HEK293 (cell line): ENCODE measurements at regions not wholly inside any gene's neighbourhood (a gene's known extent, or its start where the extent isn't known, plus 50 kb on each side); places are given as distances from the start of the nearest gene placed in this dataset.

Experiments
- CTCF ChIA-PET: fragments of 350-600 bp; formaldehyde crosslinking; extraction: SDS; loops from one replicate; lab custom pipeline; 2021; ENCODE audit warnings: antibody characterized with exemption; lab: Yijun Ruan, JAX
- POLR2A ChIA-PET: fragments of 300-600 bp; formaldehyde crosslinking; extraction: SDS; loops from one replicate; lab custom pipeline; 2020; ENCODE audit warnings: antibody characterized with exemption, inconsistent platforms; lab: Yijun Ruan, JAX
- H3K27ac ChIP-seq: fragments of 200-500 bp; sonication (Bioruptor generic); 2 replicates; pipeline ENCODE4 v1.5.1; 2014; ENCODE audit warnings: low read depth, low read length, control low read depth, inconsistent platforms; ENCODE audit errors: extremely low read depth
- H3K36me3 ChIP-seq, 2 experiments: fragments of 200-500 bp in 1 of 2; sonication (Bioruptor generic) in 1 of 2; 1 replicate in 1 of 2; 2 replicates in 1 of 2; pipeline ENCODE4 v1.5.1; 2014 to 2017; ENCODE audit warnings: inconsistent platforms in 2 of 2, low read length in 2 of 2; ENCODE audit not compliant: control insufficient read depth in 2 of 2, insufficient read depth in 1 of 2
- H3K4me1 ChIP-seq: fragments of 200-500 bp; sonication (Bioruptor generic); 2 replicates; pipeline ENCODE4 v1.5.1; 2014; ENCODE audit warnings: mild to moderate bottlenecking, low read length, inconsistent platforms; ENCODE audit not compliant: control insufficient read depth, insufficient read depth
- H3K4me3 ChIP-seq: 2 replicates; pipeline ENCODE4 v1.5.1; 2011; ENCODE audit warnings: low read depth, mild to moderate bottlenecking, control low read depth, low read length, moderate library complexity
- H3K9me3 ChIP-seq: fragments of 200-500 bp; sonication (Bioruptor generic); 2 replicates; pipeline ENCODE4 v1.5.1; 2014; ENCODE audit warnings: low read depth, low read length, inconsistent platforms; ENCODE audit not compliant: control insufficient read depth, insufficient read depth
- BCL6B ChIP-seq: fragments of 450-650 bp; formaldehyde crosslinking; IDR thresholded peaks from 2 replicates; pipeline ENCODE4 v1.5.1; 2017; ENCODE audit warnings: missing biosample characterization, missing genetic modification characterization
- GLI2 ChIP-seq: fragments of 450-650 bp; formaldehyde crosslinking; IDR thresholded peaks from 2 replicates; pipeline ENCODE4; 2017; ENCODE audit warnings: missing biosample characterization, missing genetic modification characterization, low read depth, borderline replicate concordance
- KLF9 ChIP-seq: fragments of 450-650 bp; formaldehyde crosslinking; IDR thresholded peaks from 2 replicates; pipeline ENCODE4 v1.5.1; 2016; ENCODE audit warnings: missing biosample characterization, missing genetic modification characterization, low read depth
- PRDM4 ChIP-seq: fragments of 450-650 bp; formaldehyde crosslinking; IDR thresholded peaks from 2 replicates; pipeline ENCODE4 v1.5.1; 2017; ENCODE audit warnings: missing biosample characterization, missing genetic modification characterization
- REST ChIP-seq: fragments of 450-650 bp; formaldehyde crosslinking; IDR thresholded peaks from 2 replicates; pipeline ENCODE4 v1.5.1; 2016; ENCODE audit warnings: missing biosample characterization, missing genetic modification characterization
- SALL2 ChIP-seq: fragments of 450-650 bp; formaldehyde crosslinking; IDR thresholded peaks from 2 replicates; pipeline ENCODE4 v1.5.0; 2017; ENCODE audit warnings: missing biosample characterization, mild to moderate bottlenecking, missing genetic modification characterization, borderline replicate concordance
- ZBTB7A ChIP-seq: fragments of 450-650 bp; formaldehyde crosslinking; IDR thresholded peaks from 2 replicates; pipeline ENCODE4 v1.5.1; 2016; ENCODE audit warnings: low read depth, missing biosample characterization, missing genetic modification characterization
- ZBTB8A ChIP-seq: fragments of 450-650 bp; formaldehyde crosslinking; IDR thresholded peaks from 2 replicates; pipeline ENCODE4 v1.5.1; 2016; ENCODE audit warnings: missing biosample characterization, missing genetic modification characterization
- ZFP41 ChIP-seq: fragments of 450-650 bp; formaldehyde crosslinking; IDR thresholded peaks from 2 replicates; pipeline ENCODE4 v1.5.1; 2016; ENCODE audit warnings: missing biosample characterization, missing genetic modification characterization, borderline replicate concordance
- ZNF138 ChIP-seq: fragments of 450-650 bp; formaldehyde crosslinking; IDR thresholded peaks from 2 replicates; pipeline ENCODE4 v1.5.1; 2016; ENCODE audit warnings: missing biosample characterization, missing genetic modification characterization, borderline replicate concordance
- ZNF155 ChIP-seq: fragments of 450-650 bp; formaldehyde crosslinking; IDR thresholded peaks from 2 replicates; pipeline ENCODE4 v1.5.1; 2016; ENCODE audit warnings: missing biosample characterization, missing genetic modification characterization
- ZNF214 ChIP-seq: fragments of 450-650 bp; formaldehyde crosslinking; IDR thresholded peaks from 2 replicates; pipeline ENCODE4 v1.5.1; 2017; ENCODE audit warnings: missing biosample characterization, mild to moderate bottlenecking, missing genetic modification characterization, borderline replicate concordance
- ZNF280D ChIP-seq: fragments of 450-650 bp; formaldehyde crosslinking; IDR thresholded peaks from 2 replicates; pipeline ENCODE4 v1.5.1; 2016; ENCODE audit warnings: missing biosample characterization, missing genetic modification characterization
- ZNF292 ChIP-seq: fragments of 450-650 bp; formaldehyde crosslinking; IDR thresholded peaks from 2 replicates; pipeline ENCODE4 v1.5.1; 2016; ENCODE audit warnings: low read depth, missing biosample characterization, missing genetic modification characterization, borderline replicate concordance
- ZNF433 ChIP-seq: fragments of 450-650 bp; formaldehyde crosslinking; IDR thresholded peaks from 2 replicates; pipeline ENCODE4 v1.5.1; 2016; ENCODE audit warnings: missing biosample characterization, missing genetic modification characterization, low read depth
- ZNF48 ChIP-seq: fragments of 450-650 bp; formaldehyde crosslinking; IDR thresholded peaks from 2 replicates; pipeline ENCODE4 v1.5.1; 2016; ENCODE audit warnings: missing biosample characterization, missing genetic modification characterization
- ZNF561 ChIP-seq: fragments of 450-650 bp; IDR thresholded peaks from 2 replicates; pipeline ENCODE4 v1.5.1; 2018; ENCODE audit warnings: missing biosample characterization, missing genetic modification characterization, borderline replicate concordance
- ZNF580 ChIP-seq: fragments of 450-650 bp; formaldehyde crosslinking; IDR thresholded peaks from 2 replicates; pipeline ENCODE4 v1.5.1; 2016; ENCODE audit warnings: missing biosample characterization, missing genetic modification characterization

- Histone ChIP-seq H3K4me3 (no peak overlapping the region), H3K4me1 (no peaks in the 10 kb centered on the region), H3K27ac (no peak overlapping the region), H3K9me3 (no peaks in the 10 kb centered on the region), H3K36me3 (no peaks in the 10 kb centered on the region)
- ChIA-PET CTCF (interaction anchor here (0.6 kb wide), 1 partner anchor 584 kb away, joined by 4 read pairs; no protein-coding TSS in a partner anchor), POLR2A (no interaction called here)
- TF ChIP-seq ZNF214 (no peak), ZBTB7A (tag by site-specific recombination) (no peak), PRDM4 (tag by site-specific recombination) (no peak), ZBTB8A (tag by site-specific recombination) (no peak), ZNF48 (tag by site-specific recombination) (no peak), ZNF561 (tag by site-specific recombination) (no peak), ZNF155 (no peak), GLI2 (tag by site-specific recombination) (no peak)
- TF ChIP-seq, all 188 proteins: peak for 0
Observed at GRCh38 chr6:168376120-168376519, 56.5 kb upstream of the DACT2 start.

GRCh38 chr6:168376811-168377483 lies 57.4 kb upstream of the DACT2 start:
- no peaks in the 10 kb centered on the region for H3K36me3 ChIP-seq
- H3K4me1 ChIP-seq, result no peaks in the 10 kb centered on the region
- CTCF ChIA-PET, result no interaction called here
- H3K4me3 ChIP-seq, result no peak overlapping the region
- no peak overlapping the region for H3K27ac ChIP-seq
- no peaks in the 10 kb centered on the region for H3K9me3 ChIP-seq
- TF ChIP-seq ZNF292 (tag by site-specific recombination), result no peak
- POLR2A ChIA-PET, result no interaction called here

- TF ChIP-seq BCL6B (no peak), ZFP41 (no peak), ZNF580 (no peak), ZNF433 (tag by site-specific recombination) (no peak), REST (tag by site-specific recombination) (no peak), SALL2 (tag by site-specific recombination) (no peak), KLF9 (tag by site-specific recombination) (no peak), ZNF280D (no peak), ZNF138 (no peak)
- no peak overlapping the region for H3K4me3 ChIP-seq
- no peak overlapping the region for H3K27ac ChIP-seq
- CTCF ChIA-PET, result interaction anchor here (0.5 to 0.9 kb wide), 2 partner anchors 50 to 1122 kb away, joined by 3 read pairs; no protein-coding TSS in a partner anchor
- no peaks in the 10 kb centered on the region for H3K36me3 ChIP-seq
- POLR2A ChIA-PET, result no interaction called here
- no peaks in the 10 kb centered on the region for H3K9me3 ChIP-seq
- H3K4me1 ChIP-seq, result no peaks in the 10 kb centered on the region
Observed at GRCh38 chr6:168377484-168377855, 57.9 kb upstream of the DACT2 start.
